Neuron (in vitro differentiated cells): ENCODE measurements at regions not wholly inside any gene's neighbourhood (a gene's known extent, or its start where the extent isn't known, plus 50 kb on each side); places are given as distances from the start of the nearest gene placed in this dataset.

Source experiments
- H2AFZ ChIP-seq: one replicate; pipeline ENCODE4 v1.6.1; 2013; ENCODE audit warnings: low read depth, mild to moderate bottlenecking, inconsistent platforms, low read length, moderate library complexity
- H3K27me3 ChIP-seq: one replicate; pipeline ENCODE4 v1.6.1; 2013; ENCODE audit warnings: low read length; ENCODE audit not compliant: insufficient read depth
- H3K36me3 ChIP-seq: one replicate; pipeline ENCODE4 v1.6.1; 2013; ENCODE audit warnings: low read length; ENCODE audit not compliant: insufficient read depth
- H3K4me1 ChIP-seq: one replicate; pipeline ENCODE4 v1.6.1; 2013; ENCODE audit warnings: low read length; ENCODE audit not compliant: insufficient read depth
- H3K4me3 ChIP-seq: 2 replicates; pipeline ENCODE4 v1.5.1; 2013; ENCODE audit warnings: mild to moderate bottlenecking, low read length, moderate library complexity
- H3K9me3 ChIP-seq: one replicate; pipeline ENCODE4 v1.6.1; 2013; ENCODE audit warnings: low read length

GRCh38 chr2:181157326-181157725 lies 176.9 kb downstream of the UBE2E3 start:
- no peaks in the 10 kb centered on the region for H3K36me3 ChIP-seq
- no peaks in the 10 kb centered on the region for H3K27me3 ChIP-seq
- no peak overlapping the region for H2AFZ ChIP-seq
- no peak overlapping the region for H3K4me3 ChIP-seq
- H3K9me3 ChIP-seq: no peaks in the 10 kb centered on the region
- H3K4me1 ChIP-seq: no peaks in the 10 kb centered on the region

- Histone ChIP-seq H3K4me3 (no peak overlapping the region), H3K36me3 (no peaks in the 10 kb centered on the region), H2AFZ (no peak overlapping the region), H3K9me3 (no peaks in the 10 kb centered on the region), H3K4me1 (no peaks in the 10 kb centered on the region), H3K27me3 (no peaks in the 10 kb centered on the region)
These were observed 178.0 kb downstream of the UBE2E3 start for GRCh38 chr2:181158427-181158826.

- no peaks in the 10 kb centered on the region for H3K27me3 ChIP-seq
- H3K4me3 ChIP-seq: no peak overlapping the region
- H3K36me3 ChIP-seq: no peaks in the 10 kb centered on the region
- no peaks in the 10 kb centered on the region for H3K9me3 ChIP-seq
- no peak overlapping the region for H2AFZ ChIP-seq
- H3K4me1 ChIP-seq: no peaks in the 10 kb centered on the region
These were observed 181.2 kb downstream of the UBE2E3 start for GRCh38 chr2:181161615-181162014.

DNA sequence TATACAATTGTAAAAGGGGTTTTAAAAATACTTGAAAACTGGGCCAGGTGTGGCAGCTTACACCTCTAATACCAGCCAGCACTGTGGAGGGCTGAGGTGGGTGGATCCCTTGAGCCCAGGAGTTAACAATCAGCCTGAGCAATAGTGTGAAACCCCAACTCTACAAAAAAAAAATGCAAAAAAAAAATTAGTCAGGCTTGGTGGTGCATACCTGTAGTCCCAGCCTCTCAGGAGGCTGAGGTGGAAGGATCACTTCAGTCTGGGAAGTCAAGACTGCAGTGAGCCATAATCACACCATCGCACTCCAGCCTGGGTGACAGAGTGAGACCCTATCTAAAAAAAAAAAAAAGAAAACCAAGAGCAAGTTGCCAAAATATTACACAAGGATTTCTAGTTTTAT lies 182.7 kb downstream of the UBE2E3 start:
- no peaks in the 10 kb centered on the region for H3K4me1 ChIP-seq
- H3K4me3 ChIP-seq: no peak overlapping the region
- no peaks in the 10 kb centered on the region for H3K27me3 ChIP-seq
- no peak overlapping the region for H2AFZ ChIP-seq
- H3K36me3 ChIP-seq: no peaks in the 10 kb centered on the region
- H3K9me3 ChIP-seq: no peaks in the 10 kb centered on the region

- Histone ChIP-seq H3K27me3 (no peaks in the 10 kb centered on the region), H2AFZ (no peak overlapping the region), H3K36me3 (no peaks in the 10 kb centered on the region), H3K4me1 (no peaks in the 10 kb centered on the region), H3K9me3 (no peaks in the 10 kb centered on the region), H3K4me3 (no peak overlapping the region)
These were observed 183.3 kb downstream of the UBE2E3 start for GRCh38 chr2:181163691-181164090.

DNA sequence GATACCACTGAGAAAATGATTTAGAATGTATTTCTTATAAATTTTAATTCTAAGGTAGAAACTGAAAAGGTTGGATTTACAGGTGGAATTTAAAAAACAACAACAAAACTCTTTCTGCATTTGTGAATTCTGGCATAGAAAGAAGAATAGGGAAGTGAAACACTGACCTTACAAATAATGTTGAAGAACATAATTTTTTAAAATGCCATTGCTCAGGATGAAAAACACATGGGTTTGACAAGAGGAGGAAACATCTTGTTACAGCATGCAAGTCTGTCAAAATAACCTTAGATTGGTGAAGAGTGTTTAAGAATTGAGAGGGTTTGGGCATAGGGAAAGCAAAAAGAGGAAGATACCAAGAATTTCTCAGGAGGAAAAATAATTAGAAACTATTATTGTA lies 184.3 kb downstream of the UBE2E3 start:
- no peaks in the 10 kb centered on the region for H3K36me3 ChIP-seq
- H3K4me3 ChIP-seq: no peak overlapping the region
- no peaks in the 10 kb centered on the region for H3K27me3 ChIP-seq
- no peak overlapping the region for H2AFZ ChIP-seq
- H3K4me1 ChIP-seq: no peaks in the 10 kb centered on the region
- no peaks in the 10 kb centered on the region for H3K9me3 ChIP-seq

DNA sequence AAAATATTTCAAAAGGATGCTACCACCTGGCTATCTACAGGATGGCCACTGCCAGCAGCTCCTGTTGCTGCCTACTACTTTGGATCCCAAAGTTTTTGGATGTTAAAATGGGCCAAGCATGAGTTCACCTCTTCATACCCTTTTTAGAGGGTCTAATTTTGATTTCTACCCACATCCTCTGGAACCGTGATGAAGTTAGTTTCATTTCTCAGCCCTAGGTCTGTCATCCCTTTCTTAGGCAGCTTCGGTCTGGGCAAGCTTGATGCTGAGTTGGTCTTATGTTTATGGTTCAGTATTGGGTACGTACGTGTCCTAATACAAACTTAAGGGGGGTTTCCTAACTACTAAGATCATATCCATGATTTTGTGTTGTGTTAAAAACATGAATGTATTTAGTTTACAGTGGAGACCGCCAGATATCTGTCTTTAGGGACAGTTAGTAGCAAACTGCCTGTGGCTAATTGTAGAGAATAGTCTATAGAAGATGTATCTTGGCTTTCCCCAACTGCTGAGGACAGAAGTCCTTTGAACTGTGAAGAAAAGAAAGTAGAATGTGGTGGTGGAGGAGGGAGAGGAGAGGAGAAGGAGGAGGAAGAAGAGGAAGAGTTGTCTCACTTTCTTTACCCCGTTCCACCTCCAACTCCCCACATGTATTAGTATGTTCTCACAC lies 184.9 kb downstream of the UBE2E3 start:
- Histone ChIP-seq H3K36me3 (no peaks in the 10 kb centered on the region), H3K4me1 (no peaks in the 10 kb centered on the region), H3K27me3 (no peaks in the 10 kb centered on the region), H2AFZ (no peak overlapping the region), H3K4me3 (no peak overlapping the region), H3K9me3 (no peaks in the 10 kb centered on the region)

DNA sequence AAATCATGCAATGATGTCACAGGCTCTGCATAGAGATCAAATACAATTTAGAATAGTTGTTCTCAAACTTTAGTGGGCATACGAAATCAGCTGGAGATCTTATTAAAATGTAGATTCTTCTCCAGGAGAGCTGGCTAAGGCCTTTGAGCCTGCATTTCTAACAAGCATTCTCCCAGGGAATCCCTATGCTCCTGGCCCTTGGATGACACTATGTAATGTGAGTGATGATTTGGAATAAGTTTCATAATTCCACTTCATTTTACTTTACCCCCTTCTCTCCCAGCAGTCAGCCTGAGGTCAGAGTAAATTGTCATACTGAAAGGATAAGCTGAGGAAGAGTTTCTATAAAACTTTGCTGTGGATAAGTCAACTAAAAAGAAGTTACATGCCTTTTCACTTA lies 189.1 kb downstream of the UBE2E3 start:
- Histone ChIP-seq H2AFZ (no peak overlapping the region), H3K27me3 (no peaks in the 10 kb centered on the region), H3K4me1 (no peaks in the 10 kb centered on the region), H3K4me3 (no peak overlapping the region), H3K36me3 (no peaks in the 10 kb centered on the region), H3K9me3 (no peaks in the 10 kb centered on the region)

DNA sequence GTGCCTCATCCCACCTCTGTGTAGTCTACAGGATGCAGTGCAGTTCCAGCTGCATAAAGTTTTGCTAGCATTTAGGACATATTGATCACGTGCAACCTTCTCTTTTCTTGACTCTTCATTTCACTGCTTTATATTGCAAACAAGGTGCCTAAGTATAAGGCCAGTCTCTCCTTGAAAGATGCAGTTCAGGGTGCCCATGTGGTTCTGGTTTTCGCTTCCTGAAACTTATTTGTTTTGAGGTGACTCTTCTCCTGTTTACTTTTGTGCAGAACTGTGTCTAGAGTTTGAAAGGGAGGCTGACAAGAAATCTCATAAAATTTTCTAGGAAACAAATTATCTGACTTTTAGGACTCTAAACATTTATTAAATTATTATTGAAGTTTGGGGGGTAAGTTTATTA lies 189.9 kb downstream of the UBE2E3 start:
- H3K27me3 ChIP-seq: no peaks in the 10 kb centered on the region
- H3K9me3 ChIP-seq: no peaks in the 10 kb centered on the region

DNA sequence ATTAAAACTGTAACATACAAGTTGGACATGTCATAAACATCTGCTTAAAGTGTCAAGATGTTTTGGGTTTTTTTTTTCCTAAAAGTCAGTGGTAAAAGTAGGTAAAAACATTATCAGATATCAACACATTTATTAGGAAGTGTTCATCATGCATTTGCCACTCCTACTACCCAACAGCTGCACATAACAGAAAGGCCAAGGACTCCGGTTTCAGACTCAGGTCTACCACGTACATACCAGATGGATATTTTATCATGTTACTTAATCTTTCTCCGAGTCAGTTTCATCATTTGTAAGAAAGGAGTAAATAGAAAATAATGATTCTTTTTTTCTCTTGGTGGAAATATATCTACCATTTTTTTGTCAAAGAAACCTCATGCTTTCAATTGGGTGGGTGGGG lies 192.3 kb downstream of the UBE2E3 start:
- H3K4me1 ChIP-seq: no peaks in the 10 kb centered on the region
- H3K36me3 ChIP-seq: no peaks in the 10 kb centered on the region
- H2AFZ ChIP-seq: no peak overlapping the region
- no peaks in the 10 kb centered on the region for H3K27me3 ChIP-seq
- H3K4me3 ChIP-seq: no peak overlapping the region
- no peaks in the 10 kb centered on the region for H3K9me3 ChIP-seq

More for the DNA sequence above, 189.9 kb downstream of the UBE2E3 start:
- Histone ChIP-seq H3K4me3 (no peak overlapping the region), H3K36me3 (no peaks in the 10 kb centered on the region), H3K4me1 (no peaks in the 10 kb centered on the region), H2AFZ (no peak overlapping the region)

- Histone ChIP-seq H3K4me3 (no peak overlapping the region), H3K27me3 (no peaks in the 10 kb centered on the region), H3K4me1 (no peaks in the 10 kb centered on the region), H3K36me3 (no peaks in the 10 kb centered on the region), H3K9me3 (no peaks in the 10 kb centered on the region), H2AFZ (no peak overlapping the region)
These were observed 194.5 kb downstream of the UBE2E3 start for GRCh38 chr2:181174611-181175580.

DNA sequence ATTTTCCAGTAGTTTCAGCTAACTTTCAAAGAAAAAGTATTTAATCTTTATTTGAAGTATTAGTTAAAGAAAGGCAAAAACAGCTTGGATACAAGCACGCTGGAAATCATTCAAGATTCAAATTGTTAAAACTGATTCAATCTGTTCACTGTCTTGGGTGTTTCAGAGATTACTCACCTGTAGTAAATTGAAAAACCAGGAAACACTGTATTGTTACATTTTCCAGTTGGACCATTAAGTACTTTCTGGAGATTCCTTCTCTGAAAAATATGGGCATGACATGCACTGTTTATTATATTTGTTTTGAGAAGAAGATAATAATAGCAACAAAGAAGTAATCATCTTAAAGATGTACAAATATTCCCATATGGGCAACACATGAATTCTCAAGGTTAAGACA lies 196.1 kb downstream of the UBE2E3 start:
- no peaks in the 10 kb centered on the region for H3K27me3 ChIP-seq
- H3K36me3 ChIP-seq: no peaks in the 10 kb centered on the region
- no peak overlapping the region for H3K4me3 ChIP-seq
- no peaks in the 10 kb centered on the region for H3K9me3 ChIP-seq
- no peaks in the 10 kb centered on the region for H3K4me1 ChIP-seq
- H2AFZ ChIP-seq: no peak overlapping the region

DNA sequence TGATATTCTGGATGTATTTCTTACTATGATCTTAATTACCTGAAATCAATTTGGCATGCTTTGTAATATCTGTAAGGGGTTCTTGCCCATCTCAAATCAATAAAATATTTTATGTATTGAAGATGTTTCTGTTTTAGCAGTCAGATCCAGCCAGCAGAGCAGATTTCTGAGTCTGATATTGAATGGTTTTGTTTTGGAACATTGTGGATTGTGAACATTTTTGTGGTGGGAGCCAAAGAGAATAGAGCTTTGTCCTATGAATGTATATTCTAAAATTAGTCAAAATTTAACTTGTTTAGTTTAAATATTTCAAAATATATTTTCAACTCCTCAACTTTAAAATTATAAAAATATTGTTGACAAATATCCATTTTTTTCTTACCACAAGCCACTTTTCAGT lies 197.0 kb downstream of the UBE2E3 start:
- Histone ChIP-seq H3K4me1 (no peaks in the 10 kb centered on the region), H2AFZ (no peak overlapping the region), H3K36me3 (no peaks in the 10 kb centered on the region), H3K9me3 (no peaks in the 10 kb centered on the region), H3K27me3 (no peaks in the 10 kb centered on the region), H3K4me3 (no peak overlapping the region)
